Keratinocyte (primary cell): ENCODE measurements at regions not wholly inside any gene's neighbourhood (a gene's known extent, or its start where the extent isn't known, plus 50 kb on each side); places are given as distances from the start of the nearest gene placed in this dataset.

Source experiments
- CTCF ChIP-seq, 3 experiments: IDR thresholded peaks in 1 of 3; conservative IDR thresholded peaks in 1 of 3; optimal IDR thresholded peaks in 1 of 3; 2 replicates in 2 of 3; 3 replicates in 1 of 3; pipeline versions ENCODE3 to v1.5.1; 2011; ENCODE audit warnings: low read length in 3 of 3, mild to moderate bottlenecking in 3 of 3, moderate library complexity in 2 of 3, control low read depth in 1 of 3, inconsistent platforms in 1 of 3; ENCODE audit not compliant: insufficient read depth in 2 of 3; ENCODE audit errors: extremely low read depth in 1 of 3
- EZH2 ChIP-seq: IDR thresholded peaks from one replicate; pipeline ENCODE4 v1.6.1; 2012; ENCODE audit warnings: inconsistent platforms, mild to moderate bottlenecking, low read length, moderate library complexity

GRCh38 chr1:22287946-22288520 lies 145.1 kb upstream of the WNT4 start:
- TF ChIP-seq EZH2 (no peak), CTCF (optimal IDR thresholded peaks at IDR 0.05 in 1 of 3, IDR thresholded peaks at IDR 0.05 in 1 of 3, conservative IDR thresholded peaks at IDR 0.05 in 1 of 3; ENCODE audit: extremely low read depth in 1 of 3, insufficient read depth in 2 of 3, low read length in 3 of 3) (no peak)
